HFFc6 (cell line): ENCODE measurements at regions not wholly inside any gene's neighbourhood (a gene's known extent, or its start where the extent isn't known, plus 50 kb on each side); places are given as distances from the start of the nearest gene placed in this dataset.
"Not testable (repeated sequence)": the region's sequence is repeated elsewhere in the genome, so short reads cannot be mapped to it uniquely, and the experiment has no call there.

ENCODE experiments used
- DNase-seq: peaks from one replicate; pipeline ENCODE4 v3.0.0-alpha.2; 2018
- H3K27ac Mint-ChIP-seq: 2 replicates; pipeline ENCODE4 v1.8.0; 2020; ENCODE audit warnings: mild to moderate bottlenecking, mixed read lengths
- H3K27me3 Mint-ChIP-seq: 2 replicates; pipeline ENCODE4 v1.8.0; 2021; ENCODE audit warnings: mild to moderate bottlenecking, moderate library complexity, mixed read lengths; ENCODE audit not compliant: insufficient read depth
- H3K36me3 Mint-ChIP-seq: 2 replicates; pipeline ENCODE4 v1.8.0; 2021; ENCODE audit warnings: low read depth, mixed read lengths
- H3K4me1 Mint-ChIP-seq: 2 replicates; pipeline ENCODE4 v1.8.0; 2020; ENCODE audit warnings: low read depth, mixed read lengths
- H3K4me3 Mint-ChIP-seq: 2 replicates; pipeline ENCODE4 v1.8.0; 2020; ENCODE audit warnings: mild to moderate bottlenecking, moderate library complexity, mixed read lengths
- H3K9me3 Mint-ChIP-seq: 2 replicates; pipeline ENCODE4 v1.8.0; 2020; ENCODE audit warnings: mild to moderate bottlenecking, mixed read lengths
- TF ChIP-seq, protein P1 (sequence below): fragments of 200-600 bp; sonication (generic); IDR thresholded peaks from 2 replicates; pipeline ENCODE4 v1.5.0; 2021; ENCODE audit warnings: antibody characterized with exemption, mild to moderate bottlenecking

DNA sequence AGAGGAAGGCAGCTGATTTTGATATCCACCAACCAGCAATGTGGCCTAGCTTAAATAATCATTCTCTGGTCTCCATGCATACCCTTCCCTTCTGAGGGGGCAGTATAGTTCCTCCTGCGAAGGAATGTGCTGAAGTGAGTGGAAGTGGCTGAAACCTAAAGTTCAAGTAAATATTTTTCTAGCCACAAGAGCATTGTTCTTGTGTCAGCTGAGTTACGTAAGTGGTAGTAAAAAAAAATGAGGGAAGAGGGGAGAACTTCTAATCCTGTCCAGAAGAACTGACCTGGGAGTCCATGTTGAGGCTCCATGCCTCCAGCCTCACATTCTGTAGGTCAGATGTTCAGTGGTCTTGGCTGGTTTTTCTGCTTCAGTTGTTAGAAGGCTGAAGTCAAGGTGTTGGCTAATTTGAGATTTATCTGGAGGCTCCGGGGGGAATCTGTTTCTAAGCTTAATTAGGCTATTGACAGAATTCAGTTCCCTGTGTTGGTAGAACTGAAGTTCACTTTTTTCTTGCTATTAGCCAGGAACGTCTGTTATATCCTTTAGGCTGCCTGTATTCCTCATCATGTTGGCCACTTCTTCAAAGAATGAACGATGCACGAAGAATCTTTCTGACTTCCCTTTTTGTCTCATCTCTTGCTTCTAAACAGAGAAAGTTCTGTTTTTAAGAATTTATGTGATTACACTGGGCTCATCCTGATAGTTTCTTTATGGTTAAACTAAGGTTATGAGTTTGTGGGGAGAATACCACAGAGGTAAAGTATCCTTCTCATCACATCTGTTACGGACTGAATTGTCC lies 207.1 kb upstream of the PRSS16 start:
- Mint-ChIP-seq H3K27me3 (peaks cover 3% of the 10 kb centered on the region; the same call in 1 of the 2 replicates), H3K36me3 (no peaks in the 10 kb centered on the region), H3K27ac (no peak overlapping the region), H3K9me3 (no peaks in the 10 kb centered on the region; the same call in 1 of the 2 replicates), H3K4me1 (no peaks in the 10 kb centered on the region), H3K4me3 (no peak overlapping the region)
- TF ChIP-seq, protein P1, sequence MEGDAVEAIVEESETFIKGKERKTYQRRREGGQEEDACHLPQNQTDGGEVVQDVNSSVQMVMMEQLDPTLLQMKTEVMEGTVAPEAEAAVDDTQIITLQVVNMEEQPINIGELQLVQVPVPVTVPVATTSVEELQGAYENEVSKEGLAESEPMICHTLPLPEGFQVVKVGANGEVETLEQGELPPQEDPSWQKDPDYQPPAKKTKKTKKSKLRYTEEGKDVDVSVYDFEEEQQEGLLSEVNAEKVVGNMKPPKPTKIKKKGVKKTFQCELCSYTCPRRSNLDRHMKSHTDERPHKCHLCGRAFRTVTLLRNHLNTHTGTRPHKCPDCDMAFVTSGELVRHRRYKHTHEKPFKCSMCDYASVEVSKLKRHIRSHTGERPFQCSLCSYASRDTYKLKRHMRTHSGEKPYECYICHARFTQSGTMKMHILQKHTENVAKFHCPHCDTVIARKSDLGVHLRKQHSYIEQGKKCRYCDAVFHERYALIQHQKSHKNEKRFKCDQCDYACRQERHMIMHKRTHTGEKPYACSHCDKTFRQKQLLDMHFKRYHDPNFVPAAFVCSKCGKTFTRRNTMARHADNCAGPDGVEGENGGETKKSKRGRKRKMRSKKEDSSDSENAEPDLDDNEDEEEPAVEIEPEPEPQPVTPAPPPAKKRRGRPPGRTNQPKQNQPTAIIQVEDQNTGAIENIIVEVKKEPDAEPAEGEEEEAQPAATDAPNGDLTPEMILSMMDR: no peak
- DNase-seq: no peak

DNA sequence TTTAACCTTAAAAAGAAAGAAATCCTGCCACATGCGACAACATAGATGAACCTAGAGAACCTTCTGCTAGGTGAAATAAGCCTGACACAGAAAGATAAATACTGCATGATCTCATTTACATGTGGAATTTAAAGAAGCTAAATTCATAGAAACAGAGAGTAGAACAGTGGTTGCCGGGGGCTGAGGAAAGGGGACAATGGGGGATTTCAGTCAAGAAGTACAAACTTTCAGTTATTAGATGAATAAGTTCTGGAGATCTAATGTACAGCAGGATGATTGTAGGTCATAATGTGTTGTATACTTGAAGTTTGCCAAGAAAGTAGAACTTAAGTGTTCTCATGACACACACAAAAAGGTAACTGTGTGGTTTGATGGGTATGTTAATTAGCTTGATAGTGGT lies 204.3 kb upstream of the PRSS16 start:
- Mint-ChIP-seq H3K27ac (no peak overlapping the region), H3K9me3 (peaks cover 16% of the 10 kb centered on the region), H3K36me3 (0 out of 2 replicates have a peak, but pooled peaks cover 7% of the 10 kb centered on the region), H3K4me3 (no peak overlapping the region), H3K27me3 (no peaks in the 10 kb centered on the region), H3K4me1 (no peaks in the 10 kb centered on the region)
- no peak for DNase-seq
- TF ChIP-seq, protein P1: no peak

DNA sequence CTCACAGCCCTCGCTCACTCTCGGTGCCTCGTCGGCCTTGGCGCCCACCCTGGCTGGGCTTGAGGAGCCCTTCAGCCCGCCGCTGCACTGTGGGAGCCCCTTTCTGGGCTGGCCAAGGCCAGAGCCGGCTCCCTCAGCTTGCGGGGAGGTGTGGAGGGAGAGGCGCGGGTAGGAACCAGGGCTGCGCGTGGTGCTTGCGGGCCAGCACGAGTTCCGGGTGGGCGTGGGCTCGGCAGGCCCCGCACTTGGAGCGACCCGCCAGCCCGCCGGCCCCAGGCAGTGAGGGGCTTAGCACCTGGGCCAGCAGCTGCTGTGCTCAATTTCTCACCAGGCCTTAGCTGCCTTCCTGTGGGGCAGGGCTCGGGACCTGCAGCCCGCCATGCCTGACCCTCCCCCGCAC lies 202.4 kb upstream of the PRSS16 start:
- H3K4me3 Mint-ChIP-seq, H3K27me3 Mint-ChIP-seq, H3K4me1 Mint-ChIP-seq, H3K27ac Mint-ChIP-seq, H3K36me3 Mint-ChIP-seq, DNase-seq: not testable (repeated sequence)
- peaks cover 16% of the 10 kb centered on the region for H3K9me3 Mint-ChIP-seq

DNA sequence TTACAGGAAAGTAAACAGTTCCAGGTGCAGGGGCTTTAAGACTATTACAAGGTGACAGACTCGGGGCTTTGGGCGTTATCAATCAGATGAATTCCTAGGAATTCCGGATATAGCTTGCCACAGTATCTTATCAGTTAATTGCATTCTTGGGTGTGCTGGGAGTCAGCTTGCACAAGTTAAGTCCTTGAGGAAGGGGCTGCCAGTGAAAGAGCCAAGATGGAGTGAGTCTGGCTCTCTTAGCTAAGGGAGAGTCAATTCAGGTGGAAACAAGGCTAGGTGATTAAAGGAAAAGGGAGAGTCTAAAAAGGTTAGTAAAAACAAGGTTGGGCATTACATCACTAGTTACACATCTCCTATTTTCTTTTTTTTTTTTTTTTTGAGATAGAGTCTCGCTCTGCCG lies 199.8 kb upstream of the PRSS16 start:
- H3K4me1 Mint-ChIP-seq, H3K36me3 Mint-ChIP-seq, H3K27me3 Mint-ChIP-seq, H3K4me3 Mint-ChIP-seq, H3K27ac Mint-ChIP-seq, DNase-seq: not testable (repeated sequence)
- peaks cover 16% of the 10 kb centered on the region for H3K9me3 Mint-ChIP-seq

DNA sequence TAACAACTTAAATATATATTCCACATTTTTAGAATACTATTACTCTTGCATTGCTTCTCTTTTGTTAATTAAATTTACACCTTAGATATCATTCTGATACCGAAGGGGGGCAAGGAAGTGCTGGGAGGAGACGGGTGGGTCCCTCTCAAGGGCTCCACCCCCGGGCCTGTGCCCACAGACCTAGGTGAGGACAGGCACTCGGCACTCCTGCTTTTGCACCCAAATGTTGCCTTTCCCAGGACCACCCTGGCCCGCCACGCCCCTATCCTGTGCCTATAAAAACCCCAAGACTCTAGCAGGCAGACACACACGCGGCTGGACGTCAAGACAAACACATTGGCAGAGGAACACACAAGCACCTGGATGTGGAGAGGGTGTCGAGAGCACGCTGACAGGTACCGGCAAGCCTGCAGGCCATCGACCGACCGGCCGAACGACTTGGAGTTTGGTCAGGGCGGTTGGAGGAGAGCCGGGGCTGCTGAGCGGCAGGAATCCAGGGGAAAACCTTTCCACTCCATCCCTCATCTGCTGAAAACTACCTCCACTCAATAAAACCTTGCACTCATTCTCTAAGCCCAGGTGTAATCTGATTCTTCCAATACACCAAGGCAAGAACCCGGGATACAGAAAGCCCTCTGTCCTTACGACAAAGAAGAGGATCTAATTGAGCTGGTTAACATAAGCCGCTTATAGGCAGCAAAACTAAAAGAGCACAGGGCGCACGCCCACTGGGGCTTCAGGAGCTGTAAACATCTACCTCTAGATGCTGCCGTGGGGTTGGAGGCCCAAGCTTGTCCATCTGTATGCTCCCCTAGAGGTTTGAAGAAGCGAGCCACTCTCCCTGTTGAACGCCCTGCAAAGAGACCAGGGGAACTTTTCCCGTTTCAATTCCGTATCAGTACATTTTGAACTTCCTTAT lies 197.4 kb upstream of the PRSS16 start:
- Mint-ChIP-seq H3K9me3 (peaks cover 16% of the 10 kb centered on the region), H3K27me3 (0 out of 2 replicates have a peak, but pooled peaks cover 1% of the 10 kb centered on the region), H3K36me3 (0 out of 2 replicates have a peak, but pooled peaks cover 7% of the 10 kb centered on the region), H3K27ac (no peak overlapping the region), H3K4me3 (no peak overlapping the region), H3K4me1 (no peaks in the 10 kb centered on the region)
- TF ChIP-seq, protein P1: no peak
- no peak for DNase-seq

DNA sequence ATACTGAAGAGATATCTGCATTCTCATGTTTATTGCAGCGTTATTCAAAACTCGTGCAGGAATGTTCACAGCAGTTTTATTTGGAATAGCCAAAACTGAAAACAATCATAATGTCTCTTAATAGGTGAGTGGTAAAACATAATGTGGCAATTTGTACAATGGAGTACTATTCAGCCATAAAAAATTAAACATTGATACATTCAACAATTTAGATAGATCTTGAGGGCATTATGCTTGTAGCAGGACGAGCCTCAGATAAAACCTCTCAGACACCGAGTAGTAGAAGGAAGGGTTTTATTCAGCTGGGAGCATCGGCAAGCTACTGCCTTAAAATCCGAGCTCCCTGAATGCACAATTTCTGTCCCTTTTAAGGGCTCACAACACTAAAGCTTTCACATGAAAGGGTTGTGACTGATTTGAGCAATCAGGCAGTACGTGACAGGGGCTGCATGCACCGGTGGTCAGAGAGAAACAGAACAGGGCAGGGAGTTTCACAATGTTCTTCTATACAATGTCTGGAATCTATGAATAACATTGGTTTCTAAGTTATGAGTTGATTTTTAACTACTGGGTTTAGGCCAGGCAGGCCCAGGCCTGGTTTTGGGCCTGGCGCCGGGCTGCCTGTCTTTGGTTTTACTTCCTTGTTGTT lies 195.3 kb upstream of the PRSS16 start:
- not testable (repeated sequence) for H3K9me3 Mint-ChIP-seq, H3K4me1 Mint-ChIP-seq, H3K27me3 Mint-ChIP-seq, H3K4me3 Mint-ChIP-seq, H3K36me3 Mint-ChIP-seq, H3K27ac Mint-ChIP-seq, DNase-seq
